Progenitor cell of endocrine pancreas (in vitro differentiated cells): ENCODE measurements at regions not wholly inside any gene's neighbourhood (a gene's known extent, or its start where the extent isn't known, plus 50 kb on each side); places are given as distances from the start of the nearest gene placed in this dataset.

ENCODE experiments used
- DNase-seq: peaks from one replicate; pipeline ENCODE4 v3.0.0; 2021; ENCODE audit warnings: low spot score; ENCODE audit not compliant: unreplicated experiment
- H3K27ac Mint-ChIP-seq: 2 replicates; pipeline ENCODE4 v1.8.0; 2021; ENCODE audit warnings: mild to moderate bottlenecking, moderate library complexity, mixed read lengths
- H3K27me3 Mint-ChIP-seq: 2 replicates; pipeline ENCODE4 v1.8.0; 2021; ENCODE audit warnings: mixed read lengths
- H3K36me3 Mint-ChIP-seq: 2 replicates; pipeline ENCODE4 v1.8.0; 2022; ENCODE audit warnings: mixed read lengths; ENCODE audit not compliant: insufficient read depth
- H3K4me1 Mint-ChIP-seq: 2 replicates; pipeline ENCODE4 v1.8.0; 2021; ENCODE audit warnings: low read depth, mixed read lengths
- H3K4me3 Mint-ChIP-seq: 2 replicates; pipeline ENCODE4 v1.8.0; 2021; ENCODE audit warnings: low read depth, mild to moderate bottlenecking, moderate library complexity, mixed read lengths
- H3K9me3 Mint-ChIP-seq: 2 replicates; pipeline ENCODE4 v1.8.0; 2021; ENCODE audit warnings: low read depth, mixed read lengths
- CTCF ChIP-seq: fragments of 200-600 bp; sonication (generic); IDR thresholded peaks from one replicate; pipeline ENCODE4 v1.5.0; 2021; ENCODE audit warnings: antibody characterized with exemption, mild to moderate bottlenecking; ENCODE audit not compliant: unreplicated experiment

DNA sequence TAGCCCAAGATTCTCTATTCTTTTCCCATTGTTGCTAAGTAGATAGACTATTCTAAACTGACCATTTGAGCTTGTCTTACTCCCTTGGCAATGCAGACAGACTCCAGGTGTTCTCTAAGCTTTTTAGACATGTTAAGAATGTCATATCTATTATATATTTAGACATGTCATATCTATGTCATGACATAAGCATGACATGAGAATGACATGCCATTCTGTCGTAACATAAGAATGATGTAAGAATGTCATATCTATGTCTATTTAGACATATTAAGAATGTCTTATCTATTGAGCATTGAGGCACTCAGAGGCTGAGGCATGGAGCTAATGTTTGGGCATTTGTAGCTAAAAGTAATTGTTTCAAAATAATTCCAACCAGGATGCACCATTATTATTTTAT lies 277.3 kb upstream of the ATP2B1 start:
- TF ChIP-seq CTCF: no peak
- Mint-ChIP-seq H3K4me1 (peaks cover 4% of the 10 kb centered on the region), H3K27ac (no peak overlapping the region), H3K9me3 (no peaks in the 10 kb centered on the region), H3K27me3 (no peaks in the 10 kb centered on the region), H3K36me3 (no peaks in the 10 kb centered on the region), H3K4me3 (no peak overlapping the region)
- no peak for DNase-seq

GRCh38 chr12:89984846-89985245 lies 276.2 kb upstream of the ATP2B1 start:
- DNase-seq: no peak
- Mint-ChIP-seq H3K27me3 (no peaks in the 10 kb centered on the region), H3K9me3 (no peaks in the 10 kb centered on the region), H3K4me3 (no peak overlapping the region), H3K27ac (no peak overlapping the region), H3K4me1 (peaks cover 4% of the 10 kb centered on the region), H3K36me3 (no peaks in the 10 kb centered on the region)
- no peak for TF ChIP-seq CTCF

DNA sequence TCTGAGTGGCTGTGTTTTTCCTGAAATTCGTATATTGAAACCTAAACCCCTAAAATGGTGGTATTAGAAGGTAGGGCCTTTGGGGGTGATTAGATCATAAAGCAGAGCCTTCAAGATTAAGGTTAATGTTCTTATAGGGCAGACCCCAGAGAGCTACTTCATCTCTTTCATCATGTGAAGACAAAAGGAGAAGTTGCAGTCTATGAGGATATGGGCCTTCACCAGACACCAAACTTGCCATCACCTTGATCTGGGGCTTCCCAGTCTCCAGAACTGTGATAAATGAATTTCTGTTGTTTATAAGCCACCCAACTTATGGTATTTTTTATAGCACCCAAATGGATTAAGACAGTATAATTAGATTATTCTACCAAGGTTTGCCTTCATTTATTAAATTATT lies 275.0 kb upstream of the ATP2B1 start:
- Mint-ChIP-seq H3K36me3 (no peaks in the 10 kb centered on the region), H3K27me3 (no peaks in the 10 kb centered on the region), H3K9me3 (no peaks in the 10 kb centered on the region), H3K4me3 (no peak overlapping the region), H3K4me1 (peaks cover 4% of the 10 kb centered on the region), H3K27ac (no peak overlapping the region)
- TF ChIP-seq CTCF: no peak
- DNase-seq: no peak

DNA sequence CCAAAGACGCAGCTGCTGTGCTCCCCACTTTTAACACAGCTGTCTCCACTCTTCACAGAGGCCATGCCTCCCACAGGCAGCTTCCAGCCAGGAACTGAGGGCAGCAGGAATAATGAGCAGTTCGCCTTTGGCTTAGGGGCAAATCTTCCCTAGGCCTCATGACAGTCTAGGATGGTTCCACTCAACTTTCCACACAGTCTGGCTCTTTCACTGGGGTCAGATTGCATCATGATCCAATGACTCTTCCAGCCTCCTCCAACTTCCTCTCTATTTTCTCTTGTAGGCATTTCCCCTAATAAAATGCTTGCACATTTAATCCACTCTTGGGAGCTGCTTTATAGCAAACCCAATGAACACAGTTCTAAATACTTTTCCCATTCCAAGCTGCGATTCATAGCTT lies 271.6 kb upstream of the ATP2B1 start:
- no peaks in the 10 kb centered on the region for H3K36me3 Mint-ChIP-seq
- no peak overlapping the region for H3K27ac Mint-ChIP-seq
- no peak overlapping the region for H3K4me3 Mint-ChIP-seq
- H3K9me3 Mint-ChIP-seq: peaks cover 2% of the 10 kb centered on the region
- peaks cover 2% of the 10 kb centered on the region for H3K4me1 Mint-ChIP-seq
- no peak for TF ChIP-seq CTCF
- DNase-seq: no peak
- H3K27me3 Mint-ChIP-seq: no peaks in the 10 kb centered on the region

DNA sequence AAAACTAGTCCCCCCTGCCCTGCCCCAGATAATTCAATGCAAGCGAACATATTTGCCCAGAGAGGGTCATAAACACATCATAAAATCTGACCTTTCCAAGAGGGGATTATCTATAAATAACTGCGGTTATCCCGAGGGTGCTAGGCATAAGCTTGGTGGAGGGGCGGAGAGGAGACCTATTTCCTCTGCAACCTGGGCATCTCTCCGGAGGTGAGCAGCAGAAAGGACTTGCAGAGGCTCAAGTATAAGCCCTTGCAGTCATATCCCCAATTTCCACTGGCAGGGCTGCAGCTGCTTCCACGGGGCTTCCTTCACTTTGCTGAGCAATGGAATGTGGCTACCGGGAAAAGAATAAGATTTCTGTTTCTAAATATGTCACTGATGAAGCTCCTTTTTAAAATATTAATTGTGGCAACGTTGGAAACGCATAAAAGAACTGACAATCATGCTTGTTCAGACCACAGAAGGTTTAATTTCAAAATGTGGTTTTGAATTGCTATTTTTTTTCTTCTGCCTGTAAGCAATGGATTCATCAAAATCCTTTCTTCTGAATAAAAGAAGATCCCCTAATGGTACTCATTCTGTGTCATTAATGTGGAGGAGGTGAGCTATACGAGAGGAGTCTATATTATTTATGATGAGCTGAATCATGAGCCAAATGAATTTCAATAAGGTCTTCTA lies 268.9 kb upstream of the ATP2B1 start:
- no peaks in the 10 kb centered on the region for H3K36me3 Mint-ChIP-seq
- no peaks in the 10 kb centered on the region for H3K27me3 Mint-ChIP-seq
- H3K9me3 Mint-ChIP-seq: peaks cover 3% of the 10 kb centered on the region
- no peak for TF ChIP-seq CTCF
- H3K27ac Mint-ChIP-seq: no peak overlapping the region
- no peak for DNase-seq
- H3K4me1 Mint-ChIP-seq: peaks cover 2% of the 10 kb centered on the region
- H3K4me3 Mint-ChIP-seq: no peak overlapping the region
